Ovary (tissue), 7 donors: ENCODE measurements at regions not wholly inside any gene's neighbourhood (a gene's known extent, or its start where the extent isn't known, plus 50 kb on each side); places are given as distances from the start of the nearest gene placed in this dataset.
A peak's percentile ranks its signal among the peaks of the same experiment; 100 is the strongest.

Experiments used
- DNase-seq, 5 donors: peaks; one replicate each; pipeline ENCODE4 v3.0.0-alpha.2; 2019 to 2020
- H3K27ac ChIP-seq, 2 donors: fragments of 200-600 bp; one replicate each; pipeline versions ENCODE4 v1.5.1 to v1.8.0; 2019 to 2022
- H3K27me3 ChIP-seq: fragments of 200-600 bp; one replicate; pipeline ENCODE4 v1.8.0; 2022
- H3K36me3 ChIP-seq: fragments of 200-600 bp; sonication (generic); one replicate; pipeline ENCODE4 v1.5.1; 2019
- H3K4me1 ChIP-seq: one replicate; pipeline ENCODE4 v1.8.1; 2013; ENCODE audit warnings: mild to moderate bottlenecking, moderate library complexity; ENCODE audit not compliant: insufficient read depth
- H3K4me3 ChIP-seq: fragments of 200-600 bp; sonication (generic); one replicate; pipeline ENCODE4 v1.5.1; 2017
- H3K9me3 ChIP-seq, 2 donors: fragments of 200-600 bp in 1 of 2; sonication (generic) in 1 of 2; one replicate each; pipeline versions ENCODE4 v1.5.1 to v1.8.1; 2013 to 2019; ENCODE audit warnings: mild to moderate bottlenecking in 1 of 2, moderate library complexity in 1 of 2
- EP300 ChIP-seq: sonication (generic); formaldehyde crosslinking; IDR thresholded peaks from one replicate; pipeline ENCODE4 v1.6.1; 2017; ENCODE audit warnings: antibody characterized with exemption
- POLR2A ChIP-seq: fragments of 450-650 bp; IDR thresholded peaks from one replicate; pipeline ENCODE4 v1.6.1; 2017; ENCODE audit warnings: antibody characterized with exemption, mild to moderate bottlenecking, moderate library complexity
- WGBS, 3 donors: extraction: QIAGEN DNeasy Blood & Tissue Kit in 1 of 3; methylation state at CpG; one replicate each; pipeline versions ENCODE4 v1.1.5 to v1.1.7; 2013 to 2017; 5-methylcytosine and 5-hydroxymethylcytosine counted together
- intact Hi-C, 4 donors: fragments of 100-400 bp; cut with DNase I; formaldehyde crosslinking; loops; one replicate each; pipeline versions ENCODE4 v1.11.0 to v1.15.1; 2022 to 2023
- TF ChIP-seq, protein P1 (sequence below), 3 donors: fragments of 450-650 bp in 2 of 3; fragments of 200-600 bp in 1 of 3; IDR thresholded peaks; one replicate each; pipeline versions ENCODE4 v1.5.1 to v1.8.0; 2016 to 2022; ENCODE audit warnings: antibody characterized with exemption in 3 of 3, mild to moderate bottlenecking in 1 of 3
- donor health status: DM: no; HTN: no; CAD: no; lungs with moderate emphysema.
- donor health status: DM: no; HTN: no; CAD: no.
- donor health status: Bipolar disorder and iron deficiency.
- donor health status: DM: no; HTN: no; CAD: no.
- donor health status: DM: yes; HTN: yes; CAD: no.

- no peak for TF ChIP-seq EP300
- TF ChIP-seq, protein P1, sequence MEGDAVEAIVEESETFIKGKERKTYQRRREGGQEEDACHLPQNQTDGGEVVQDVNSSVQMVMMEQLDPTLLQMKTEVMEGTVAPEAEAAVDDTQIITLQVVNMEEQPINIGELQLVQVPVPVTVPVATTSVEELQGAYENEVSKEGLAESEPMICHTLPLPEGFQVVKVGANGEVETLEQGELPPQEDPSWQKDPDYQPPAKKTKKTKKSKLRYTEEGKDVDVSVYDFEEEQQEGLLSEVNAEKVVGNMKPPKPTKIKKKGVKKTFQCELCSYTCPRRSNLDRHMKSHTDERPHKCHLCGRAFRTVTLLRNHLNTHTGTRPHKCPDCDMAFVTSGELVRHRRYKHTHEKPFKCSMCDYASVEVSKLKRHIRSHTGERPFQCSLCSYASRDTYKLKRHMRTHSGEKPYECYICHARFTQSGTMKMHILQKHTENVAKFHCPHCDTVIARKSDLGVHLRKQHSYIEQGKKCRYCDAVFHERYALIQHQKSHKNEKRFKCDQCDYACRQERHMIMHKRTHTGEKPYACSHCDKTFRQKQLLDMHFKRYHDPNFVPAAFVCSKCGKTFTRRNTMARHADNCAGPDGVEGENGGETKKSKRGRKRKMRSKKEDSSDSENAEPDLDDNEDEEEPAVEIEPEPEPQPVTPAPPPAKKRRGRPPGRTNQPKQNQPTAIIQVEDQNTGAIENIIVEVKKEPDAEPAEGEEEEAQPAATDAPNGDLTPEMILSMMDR (IDR thresholded peaks at IDR 0.05) = no peak
- TF ChIP-seq POLR2A = no peak
- Histone ChIP-seq H3K4me1 (peaks cover 7% of the 10 kb centered on the region), H3K9me3 (no peaks in the 10 kb centered on the region), H3K27me3 (no peaks in the 10 kb centered on the region), H3K4me3 (no peak overlapping the region), H3K36me3 (no peaks in the 10 kb centered on the region), H3K27ac (no peak overlapping the region)
- intact Hi-C loops = no loop called here
- no peak for DNase-seq
- WGBS, 3 donors = 94 to 98% (median 97%) methylated on average over 22 of the region's 22 CpGs
Observed at GRCh38 chr14:65279510-65279909, 133.0 kb upstream of the FUT8 start.

DNA sequence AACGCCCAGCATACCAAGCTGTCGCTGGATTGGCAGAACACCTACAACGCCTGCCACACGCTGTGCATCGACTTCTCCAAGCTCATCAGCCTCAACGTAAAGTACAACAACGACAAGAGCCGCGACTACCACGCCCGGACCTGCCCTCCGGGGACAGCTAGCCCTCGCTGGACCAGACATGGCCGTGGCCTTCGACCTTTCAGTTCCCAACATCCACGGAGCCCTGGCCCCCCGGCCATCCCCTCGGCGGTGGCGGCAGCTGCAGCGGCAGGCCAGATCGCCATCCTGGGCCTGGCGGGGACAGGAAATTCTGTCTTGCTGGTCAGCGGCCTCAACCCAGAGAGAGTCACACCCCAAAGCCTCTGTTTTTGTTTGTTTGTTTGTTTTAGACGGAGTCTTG lies 132.6 kb upstream of the FUT8 start:
- Histone ChIP-seq H3K27ac (no peak overlapping the region), H3K36me3 (no peaks in the 10 kb centered on the region), H3K27me3 (no peaks in the 10 kb centered on the region), H3K4me3 (no peak overlapping the region), H3K4me1 (peaks cover 7% of the 10 kb centered on the region), H3K9me3 (no peaks in the 10 kb centered on the region)
- WGBS, 3 donors = 95 to 97% (median 96%) methylated on average over 25 of the region's 25 CpGs
- TF ChIP-seq, protein P1 (IDR thresholded peaks at IDR 0.05) = no peak
- TF ChIP-seq POLR2A (no peak), EP300 (no peak)
- DNase-seq = no peak
- intact Hi-C loops = no loop called here

DNA sequence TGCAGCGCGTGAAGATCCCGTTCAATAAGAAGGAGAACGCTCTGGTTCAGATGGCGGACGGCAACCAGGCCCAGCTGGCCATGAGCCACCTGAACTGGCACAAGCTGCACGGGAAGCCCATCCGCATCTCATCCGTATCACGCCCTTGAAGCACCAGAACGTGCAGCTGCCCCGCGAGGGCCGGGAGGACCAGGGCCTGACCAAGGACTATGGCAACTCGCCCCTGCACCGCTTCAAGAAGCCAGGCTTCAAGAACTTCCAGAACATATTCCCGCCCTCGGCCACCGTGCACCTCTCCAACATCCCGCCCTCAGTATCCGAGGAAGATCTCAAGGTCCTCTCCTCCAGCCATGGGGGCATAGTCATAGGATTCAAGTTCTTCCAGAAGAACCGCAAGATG lies 131.9 kb upstream of the FUT8 start:
- Histone ChIP-seq H3K9me3 (no peaks in the 10 kb centered on the region), H3K27ac (no peak overlapping the region), H3K4me1 (peaks cover 7% of the 10 kb centered on the region), H3K4me3 (no peak overlapping the region), H3K27me3 (no peaks in the 10 kb centered on the region), H3K36me3 (no peaks in the 10 kb centered on the region)
- WGBS, 3 donors = 95 to 98% (median 98%) methylated on average over 22 of the region's 22 CpGs
- peak in 1 of 5 donors; percentile 19 for DNase-seq
- intact Hi-C loops = no loop called here
- TF ChIP-seq, protein P1 (IDR thresholded peaks at IDR 0.05) = no peak
- TF ChIP-seq EP300 = no peak
- TF ChIP-seq POLR2A = no peak

DNA sequence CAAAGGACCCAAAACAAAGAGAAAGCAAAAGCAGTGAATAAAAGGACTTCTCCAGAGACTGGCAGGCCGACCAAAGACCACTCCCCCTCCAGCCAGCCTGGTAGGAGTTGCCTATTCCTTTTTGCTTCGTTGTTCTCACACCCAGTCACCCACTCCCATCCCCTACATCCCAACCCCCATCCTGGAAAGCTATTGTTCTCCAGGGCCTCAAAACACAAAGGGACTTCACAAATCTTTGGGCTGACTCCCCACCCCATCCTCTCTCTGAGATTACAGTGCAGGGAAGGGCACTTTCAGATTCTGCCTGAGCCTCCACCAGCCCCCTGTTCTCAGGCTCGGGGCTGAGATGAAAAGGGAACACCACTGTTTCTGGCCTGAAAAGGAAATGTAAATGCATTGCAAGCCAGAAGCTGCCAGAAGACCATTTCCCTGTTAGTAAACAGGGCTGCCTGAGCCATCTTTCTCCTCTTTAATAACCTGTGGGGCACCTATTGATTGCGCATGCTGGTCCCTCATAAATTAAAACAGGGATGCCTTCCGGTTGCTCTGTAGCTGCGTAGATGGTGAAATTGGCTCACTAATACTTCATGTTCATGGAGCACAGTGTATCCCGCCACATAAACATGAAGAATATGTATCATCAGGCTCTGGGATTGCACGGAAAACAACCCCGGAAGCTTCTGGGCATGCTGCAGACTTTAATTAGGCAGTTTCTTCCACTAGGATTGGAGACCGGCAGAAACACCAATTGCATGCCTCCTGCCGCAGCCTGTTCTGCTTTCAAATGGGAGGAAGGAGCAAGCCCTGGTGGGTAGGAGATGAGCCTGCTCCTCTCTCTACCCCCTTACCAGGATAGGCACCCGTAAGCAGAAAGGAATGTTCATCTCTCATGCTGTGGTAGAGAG lies 130.3 kb upstream of the FUT8 start:
- no peak for DNase-seq
- no peaks in the 10 kb centered on the region for H3K36me3 ChIP-seq
- H3K4me1 ChIP-seq = peaks cover 7% of the 10 kb centered on the region
- H3K27me3 ChIP-seq = no peaks in the 10 kb centered on the region
- H3K4me3 ChIP-seq = no peak overlapping the region
- WGBS, 3 donors = 15 to 31% (median 30%) methylated on average over 12 of the region's 12 CpGs
- TF ChIP-seq, protein P1 (IDR thresholded peaks at IDR 0.05) = no peak
- TF ChIP-seq EP300 (no peak), POLR2A (no peak)
- H3K27ac ChIP-seq = no peak overlapping the region
- intact Hi-C loops = no loop called here
- no peaks in the 10 kb centered on the region for H3K9me3 ChIP-seq
